ENCODE measurements at regions not wholly inside any gene's neighbourhood (a gene's known extent, or its start where the extent isn't known, plus 50 kb on each side); places are given as distances from the start of the nearest gene placed in this dataset.

DNA sequence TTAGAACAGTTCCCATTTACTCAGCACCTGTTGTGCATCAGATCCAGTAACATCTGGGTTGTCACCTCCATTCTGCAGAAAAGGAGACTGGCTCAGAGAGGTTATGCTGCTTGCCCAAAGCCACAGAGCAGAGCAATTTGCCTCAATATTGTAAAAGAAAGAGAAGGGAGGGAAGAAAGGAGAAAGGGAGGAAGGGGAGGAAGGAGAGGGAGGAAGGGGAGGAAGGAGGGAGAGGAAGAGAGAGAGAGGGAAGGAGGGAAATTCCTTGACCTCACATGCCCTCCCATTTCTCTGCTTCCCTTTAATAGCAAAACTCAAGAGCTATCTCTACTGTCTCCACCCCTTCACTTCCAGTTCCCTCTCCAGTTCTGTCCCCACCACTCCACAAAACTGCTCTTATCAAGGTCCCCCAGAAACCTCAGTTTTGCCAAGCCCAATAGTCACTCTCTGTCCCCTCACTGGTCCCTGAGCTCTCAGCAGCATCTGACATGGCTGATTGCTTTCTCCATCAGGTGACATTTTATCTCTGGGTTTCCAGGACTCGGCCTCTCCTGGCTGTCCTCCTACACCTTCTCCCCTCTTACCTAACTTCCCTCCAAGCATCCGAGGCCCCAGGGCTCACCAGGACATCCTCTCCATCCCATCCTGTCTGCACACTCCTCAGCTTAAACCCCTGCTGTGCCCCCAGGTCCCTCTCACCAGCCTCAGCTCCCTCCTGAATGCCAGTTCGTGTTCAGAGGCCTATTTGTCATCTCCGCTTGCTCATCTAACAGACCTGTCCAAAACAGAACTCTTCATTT, 104.7 kb upstream of the LINGO1 start:
- Mint-ChIP-seq H3K4me1 (no peaks in the 10 kb centered on the region), H3K27ac (no peak overlapping the region), H3K9me3 (no peaks in the 10 kb centered on the region), H3K4me3 (no peak overlapping the region), H3K27me3 (peaks cover 12% of the 10 kb centered on the region), H3K36me3 (ENCODE audit: low read depth) (no peaks in the 10 kb centered on the region)
- DNase-seq, result no peak
- ChIA-PET POLR2A (no interaction called here), CTCF (no interaction called here)

DNA sequence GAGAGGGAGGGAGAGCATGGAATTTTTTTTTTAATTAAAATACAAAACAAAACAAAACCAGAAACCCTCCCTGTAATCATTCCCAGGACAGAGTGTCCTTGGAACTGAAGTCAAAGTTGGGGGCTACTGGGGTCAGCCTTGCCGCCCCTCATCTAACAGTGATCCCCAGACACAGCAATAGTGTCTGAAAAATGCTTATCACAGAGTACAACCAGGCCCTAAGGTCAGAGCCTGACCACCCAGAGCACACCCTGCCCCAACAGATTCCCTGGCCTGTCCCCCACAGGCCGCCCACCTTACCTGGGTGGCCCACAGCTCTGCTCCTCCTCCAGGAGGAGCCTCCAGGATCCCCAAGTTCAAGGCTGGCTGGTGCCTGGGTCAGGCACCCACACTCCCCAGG, 101.6 kb upstream of the LINGO1 start:
- ChIA-PET CTCF (no interaction called here), POLR2A (no interaction called here)
- Mint-ChIP-seq H3K4me3 (no peak overlapping the region), H3K27me3 (peaks cover 9% of the 10 kb centered on the region), H3K27ac (no peak overlapping the region), H3K36me3 (ENCODE audit: low read depth) (no peaks in the 10 kb centered on the region), H3K9me3 (no peaks in the 10 kb centered on the region), H3K4me1 (no peaks in the 10 kb centered on the region)
- no peak for DNase-seq

DNA sequence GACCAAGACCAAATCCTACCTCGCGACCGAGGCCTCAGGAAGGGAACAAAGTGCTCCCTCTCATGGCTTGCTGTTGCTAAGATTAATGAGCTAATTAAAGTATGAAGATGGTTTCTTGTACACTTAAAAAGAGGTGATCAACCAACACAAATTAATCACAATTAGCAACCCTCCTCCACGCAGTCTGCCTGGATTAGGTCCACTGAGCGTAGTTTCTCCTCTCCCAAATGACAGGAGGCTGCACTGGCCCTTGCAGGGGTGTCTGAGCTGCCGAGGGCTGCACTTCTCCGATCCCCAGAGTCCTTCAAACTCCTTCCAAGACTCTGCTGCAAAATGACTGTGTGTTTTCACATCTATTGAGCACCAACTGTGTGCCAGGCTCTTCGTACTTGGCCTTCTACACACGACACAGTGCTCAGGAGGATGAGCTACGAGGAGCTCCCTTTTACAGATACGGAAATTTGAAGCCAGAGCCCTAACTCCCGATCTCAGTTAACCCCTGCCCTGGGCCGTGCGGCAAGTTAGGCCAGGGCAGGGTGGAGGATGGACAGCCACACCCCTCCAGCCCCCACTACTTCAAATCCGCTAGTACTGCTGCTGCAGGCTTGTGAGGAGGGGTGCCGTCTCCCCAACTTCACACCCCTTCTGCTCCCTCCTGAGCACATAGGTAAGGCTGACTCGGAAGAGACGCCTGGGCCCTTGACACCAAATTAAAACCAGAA, 101.0 kb upstream of the LINGO1 start:
- POLR2A ChIA-PET, result no interaction called here
- Mint-ChIP-seq H3K27ac (no peak overlapping the region), H3K4me3 (no peak overlapping the region), H3K36me3 (ENCODE audit: low read depth) (no peaks in the 10 kb centered on the region), H3K4me1 (no peaks in the 10 kb centered on the region), H3K9me3 (no peaks in the 10 kb centered on the region), H3K27me3 (peaks cover 9% of the 10 kb centered on the region)
- no peak for DNase-seq
- CTCF ChIA-PET, result no interaction called here

DNA sequence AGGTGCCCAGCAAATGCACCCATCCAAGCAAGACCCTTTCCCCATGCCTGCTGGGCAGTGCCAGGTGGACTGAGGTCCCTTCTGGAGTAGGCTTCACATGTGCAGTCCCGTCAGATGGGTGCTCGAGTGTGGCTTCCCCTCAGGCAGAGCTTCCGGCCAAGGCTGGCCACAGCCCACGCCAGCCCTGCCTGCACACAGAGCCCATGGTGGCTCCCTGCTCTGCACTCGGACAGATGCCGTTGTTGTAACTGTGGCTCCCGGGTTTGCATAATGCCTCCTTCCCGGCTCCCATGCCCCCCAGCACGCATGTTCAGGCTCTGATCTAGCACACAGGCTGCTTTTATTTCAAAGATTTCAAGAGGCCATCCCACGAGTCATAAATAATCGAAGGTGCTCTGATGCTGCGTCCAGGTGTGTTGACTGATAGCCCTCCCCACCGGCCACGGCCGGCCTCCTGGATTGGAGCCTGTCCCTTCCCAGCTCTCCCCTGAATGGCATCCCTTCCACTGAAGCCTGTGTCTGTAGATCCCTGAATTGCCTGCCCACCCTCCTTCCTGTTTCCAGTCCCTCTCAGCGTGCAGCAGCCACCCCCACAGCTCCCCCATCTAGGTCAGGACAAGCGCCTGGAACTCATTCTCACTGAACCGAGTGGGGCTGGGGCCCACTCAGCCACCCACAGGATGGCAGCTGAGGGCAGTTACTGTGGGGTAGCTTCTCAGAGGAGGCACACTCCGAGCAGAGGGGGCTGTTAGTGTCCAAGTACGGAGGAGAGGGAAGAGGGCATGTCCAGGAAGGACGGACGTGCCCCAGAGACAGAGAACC, 100.0 kb upstream of the LINGO1 start:
- peaks cover 1% of the 10 kb centered on the region for H3K27me3 Mint-ChIP-seq
- ChIA-PET POLR2A (no interaction called here), CTCF (no interaction called here)
- no peak overlapping the region for H3K27ac Mint-ChIP-seq
- no peaks in the 10 kb centered on the region for H3K4me1 Mint-ChIP-seq
- no peak overlapping the region for H3K4me3 Mint-ChIP-seq
- DNase-seq, result no peak
- H3K9me3 Mint-ChIP-seq, result no peaks in the 10 kb centered on the region
- H3K36me3 Mint-ChIP-seq (ENCODE audit: low read depth), result no peaks in the 10 kb centered on the region

DNA sequence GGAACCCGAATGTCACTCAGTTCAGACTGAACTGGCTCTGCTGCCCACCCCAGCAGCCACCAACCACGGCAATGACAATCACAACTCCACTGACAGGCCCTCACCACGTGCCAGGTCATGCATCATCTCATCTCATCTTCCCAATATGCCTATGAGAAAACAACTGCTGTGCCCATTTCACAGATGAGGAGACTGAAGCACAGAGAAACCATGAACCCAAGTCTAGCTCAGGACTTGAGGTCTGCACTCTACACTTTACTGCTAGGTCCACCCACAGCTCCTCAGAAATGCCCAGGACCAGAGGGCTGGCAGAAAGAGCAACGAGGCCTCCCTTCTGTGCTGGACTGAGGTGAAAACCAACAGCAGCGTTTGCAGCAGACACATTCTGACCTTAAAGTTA, 99.2 kb upstream of the LINGO1 start:
- H3K9me3 Mint-ChIP-seq, result no peaks in the 10 kb centered on the region
- ChIA-PET CTCF (no interaction called here), POLR2A (no interaction called here)
- H3K4me3 Mint-ChIP-seq, result no peak overlapping the region
- no peaks in the 10 kb centered on the region for H3K4me1 Mint-ChIP-seq
- H3K27me3 Mint-ChIP-seq, result no peaks in the 10 kb centered on the region
- H3K27ac Mint-ChIP-seq, result no peak overlapping the region
- no peak for DNase-seq
- H3K36me3 Mint-ChIP-seq (ENCODE audit: low read depth), result no peaks in the 10 kb centered on the region

DNA sequence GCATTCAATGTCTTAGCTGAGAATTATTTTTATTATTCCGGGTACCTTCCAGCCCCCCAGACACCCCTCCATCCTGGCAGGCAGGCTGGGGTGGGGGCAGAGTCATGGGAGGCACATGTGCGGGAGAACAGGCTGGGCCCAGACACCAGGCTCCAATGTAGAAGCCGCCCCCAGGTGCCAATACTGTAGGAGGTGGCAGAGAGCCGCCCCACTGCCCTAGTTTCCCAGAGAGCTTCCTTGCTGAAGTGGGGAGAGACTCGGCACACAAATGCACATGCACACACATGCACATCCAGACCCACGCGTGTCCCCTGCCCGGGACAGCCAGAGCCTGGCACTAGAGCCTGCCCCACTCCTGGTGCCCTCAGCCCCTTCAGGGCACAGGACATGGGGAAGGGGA, 98.4 kb upstream of the LINGO1 start:
- Mint-ChIP-seq H3K27me3 (no peaks in the 10 kb centered on the region), H3K36me3 (ENCODE audit: low read depth) (no peaks in the 10 kb centered on the region), H3K27ac (no peak overlapping the region), H3K9me3 (no peaks in the 10 kb centered on the region), H3K4me3 (no peak overlapping the region), H3K4me1 (no peaks in the 10 kb centered on the region)
- CTCF ChIA-PET, result interaction anchor here (0.9 kb wide), 1 partner anchor 612 kb away, joined by 3 read pairs; no protein-coding TSS in a partner anchor
- DNase-seq, result no peak
- POLR2A ChIA-PET, result no interaction called here

DNA sequence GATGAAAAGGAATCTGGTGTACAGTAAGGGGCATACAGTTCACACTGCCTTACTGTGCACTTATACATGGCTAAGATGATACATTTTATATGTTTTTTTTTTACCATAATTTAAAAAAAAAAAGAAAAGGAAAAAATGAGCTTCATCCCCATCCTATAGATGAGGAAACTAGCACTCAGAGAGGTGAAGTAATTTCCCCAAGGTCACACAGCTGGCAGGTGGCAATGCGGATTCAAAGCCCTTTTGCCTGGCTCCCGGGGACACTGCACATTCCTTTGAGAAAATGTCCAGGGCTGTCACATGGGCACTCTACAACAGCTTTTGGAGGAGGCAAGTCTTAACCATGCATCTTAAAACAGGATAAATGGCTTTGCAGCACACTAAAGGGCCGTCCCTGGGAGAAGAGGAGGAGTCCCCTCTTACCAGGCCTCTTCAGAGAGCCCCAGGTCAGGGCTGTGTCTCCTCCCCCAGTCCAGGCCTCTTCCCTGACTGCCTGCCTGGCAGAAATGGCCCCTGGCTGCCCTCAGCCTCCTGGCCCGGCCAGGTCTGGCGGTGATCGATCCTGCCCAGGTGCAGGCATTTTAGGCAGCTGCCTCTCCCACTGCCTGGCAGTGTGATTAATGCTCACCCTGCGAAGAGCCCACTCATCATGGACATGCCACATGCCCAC, 95.1 kb upstream of the LINGO1 start:
- H3K36me3 Mint-ChIP-seq (ENCODE audit: low read depth), result no peaks in the 10 kb centered on the region
- no peaks in the 10 kb centered on the region for H3K4me1 Mint-ChIP-seq
- no peak overlapping the region for H3K4me3 Mint-ChIP-seq
- no peaks in the 10 kb centered on the region for H3K9me3 Mint-ChIP-seq
- H3K27ac Mint-ChIP-seq, result no peak overlapping the region
- POLR2A ChIA-PET, result no interaction called here
- no peak for DNase-seq
- CTCF ChIA-PET, result no interaction called here
- H3K27me3 Mint-ChIP-seq, result no peaks in the 10 kb centered on the region

DNA sequence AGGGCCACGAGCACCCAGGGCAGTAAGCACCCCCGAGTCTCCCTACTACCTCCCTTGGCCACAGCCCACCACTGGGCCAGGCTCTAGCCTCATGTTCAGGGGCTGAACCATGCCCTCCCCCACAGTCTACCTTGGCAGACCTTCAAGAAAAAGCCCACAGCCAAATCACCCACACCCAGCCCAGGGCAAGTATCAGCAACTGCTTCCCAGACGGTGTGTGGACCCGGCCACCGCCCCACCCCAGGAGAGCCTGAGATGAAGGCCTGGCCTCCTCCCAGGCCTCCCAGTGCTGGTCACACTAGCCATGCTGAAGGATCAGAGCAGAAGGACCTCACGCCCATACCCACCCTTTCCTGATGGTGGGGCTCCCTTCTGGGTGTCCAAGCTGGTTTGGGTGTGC, 92.0 kb upstream of the LINGO1 start:
- Mint-ChIP-seq H3K36me3 (ENCODE audit: low read depth) (no peaks in the 10 kb centered on the region), H3K27ac (no peak overlapping the region), H3K4me3 (no peak overlapping the region), H3K9me3 (no peaks in the 10 kb centered on the region), H3K4me1 (no peaks in the 10 kb centered on the region), H3K27me3 (no peaks in the 10 kb centered on the region)
- CTCF ChIA-PET, result interaction anchor here (0.5 kb wide), 1 partner anchor 1390 kb away, joined by 3 read pairs; no protein-coding TSS in a partner anchor
- DNase-seq, result no peak
- POLR2A ChIA-PET, result no interaction called here

DNA sequence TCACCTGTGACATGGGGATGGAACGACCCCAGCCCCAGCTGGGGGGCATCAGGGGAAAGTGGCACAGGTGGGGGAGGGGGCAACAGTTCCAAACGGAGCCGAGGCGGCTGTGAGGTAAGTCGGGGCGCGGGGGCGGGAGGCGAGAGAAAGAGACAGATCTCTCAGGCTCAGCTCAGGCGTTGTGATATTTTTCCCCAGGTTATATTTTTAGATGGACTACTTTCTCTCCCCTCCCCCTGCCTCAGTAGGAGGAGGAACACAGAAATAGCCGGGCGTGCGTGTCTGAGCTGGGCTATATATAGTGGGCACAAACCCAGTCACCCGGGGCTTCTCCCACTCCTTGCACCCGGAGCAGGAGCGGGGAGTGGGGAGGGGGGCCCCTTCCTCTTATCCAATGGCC, 91.0 kb upstream of the LINGO1 start:
- H3K9me3 Mint-ChIP-seq, result no peaks in the 10 kb centered on the region
- DNase-seq, result no peak
- ChIA-PET POLR2A (no interaction called here), CTCF (interaction anchor here (0.7 kb wide), 1 partner anchor 21 kb away, joined by 3 read pairs; no protein-coding TSS in a partner anchor)
- H3K27ac Mint-ChIP-seq, result no peak overlapping the region
- H3K27me3 Mint-ChIP-seq, result no peaks in the 10 kb centered on the region
- H3K4me1 Mint-ChIP-seq, result no peaks in the 10 kb centered on the region
- H3K4me3 Mint-ChIP-seq, result no peak overlapping the region
- no peaks in the 10 kb centered on the region for H3K36me3 Mint-ChIP-seq (ENCODE audit: low read depth)

DNA sequence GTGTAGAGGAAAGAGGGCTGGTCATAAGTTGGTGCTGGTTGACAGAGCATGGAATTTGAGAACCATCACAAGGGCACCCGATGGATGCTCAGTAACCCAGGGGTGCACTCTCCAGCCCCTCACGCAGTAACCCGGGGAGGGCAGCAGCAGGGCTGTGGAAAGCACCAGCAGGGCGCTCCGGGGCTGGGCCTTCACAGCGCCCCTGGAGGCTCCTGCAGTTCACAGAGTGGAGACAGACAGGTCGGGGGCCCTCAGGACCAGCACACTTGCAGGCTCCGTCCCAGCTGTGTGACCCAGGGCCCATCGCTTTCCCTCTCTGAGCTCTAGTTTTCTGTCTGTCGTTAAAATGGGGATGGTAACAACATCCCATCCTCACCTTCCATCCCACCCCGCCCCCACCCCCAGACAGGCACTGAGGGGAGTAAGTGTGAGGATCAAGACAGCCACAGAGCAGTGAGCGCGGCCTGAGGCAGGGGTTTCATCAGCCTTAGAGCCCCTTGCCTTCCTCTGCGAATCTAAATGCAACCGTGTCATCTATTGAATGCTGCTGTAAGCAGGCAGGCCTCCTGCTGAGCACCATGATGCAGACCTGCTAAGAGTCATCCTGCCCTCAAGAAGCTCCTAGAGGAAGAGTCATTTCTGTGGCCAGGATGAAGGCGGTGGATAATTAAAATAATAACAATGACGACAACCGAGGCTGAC, 90.2 kb upstream of the LINGO1 start:
- Mint-ChIP-seq H3K27ac (no peak overlapping the region), H3K4me1 (no peaks in the 10 kb centered on the region), H3K4me3 (no peak overlapping the region), H3K27me3 (no peaks in the 10 kb centered on the region), H3K36me3 (ENCODE audit: low read depth) (no peaks in the 10 kb centered on the region), H3K9me3 (no peaks in the 10 kb centered on the region)
- ChIA-PET POLR2A (no interaction called here), CTCF (interaction anchor here (0.5 kb wide), 1 partner anchor 31 kb away, joined by 5 read pairs; no protein-coding TSS in a partner anchor)
- DNase-seq, result no peak

DNA sequence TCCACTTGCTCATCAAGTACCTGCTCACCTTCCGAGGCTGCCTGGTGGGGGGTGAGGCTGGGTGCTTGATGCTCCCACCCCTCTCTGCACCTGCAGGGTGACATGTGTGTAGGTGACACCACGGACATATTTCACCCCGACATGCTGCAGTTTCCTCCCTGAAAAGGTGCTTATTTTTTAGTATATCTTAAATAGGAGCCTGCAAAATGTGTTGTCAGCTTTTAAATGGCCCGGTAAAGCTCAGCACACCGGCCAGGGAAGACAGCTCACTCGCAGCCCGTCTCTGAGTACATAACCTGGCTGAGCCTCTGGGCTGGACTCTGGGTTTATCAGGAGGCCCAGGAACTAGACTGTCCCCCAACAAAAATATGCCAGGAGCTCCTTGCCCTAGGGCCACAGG, 89.3 kb upstream of the LINGO1 start:
- DNase-seq, result no peak
- Mint-ChIP-seq H3K36me3 (ENCODE audit: low read depth) (no peaks in the 10 kb centered on the region), H3K4me3 (no peak overlapping the region), H3K27ac (no peak overlapping the region), H3K4me1 (no peaks in the 10 kb centered on the region), H3K27me3 (no peaks in the 10 kb centered on the region), H3K9me3 (no peaks in the 10 kb centered on the region)
- ChIA-PET POLR2A (no interaction called here), CTCF (no interaction called here)

DNA sequence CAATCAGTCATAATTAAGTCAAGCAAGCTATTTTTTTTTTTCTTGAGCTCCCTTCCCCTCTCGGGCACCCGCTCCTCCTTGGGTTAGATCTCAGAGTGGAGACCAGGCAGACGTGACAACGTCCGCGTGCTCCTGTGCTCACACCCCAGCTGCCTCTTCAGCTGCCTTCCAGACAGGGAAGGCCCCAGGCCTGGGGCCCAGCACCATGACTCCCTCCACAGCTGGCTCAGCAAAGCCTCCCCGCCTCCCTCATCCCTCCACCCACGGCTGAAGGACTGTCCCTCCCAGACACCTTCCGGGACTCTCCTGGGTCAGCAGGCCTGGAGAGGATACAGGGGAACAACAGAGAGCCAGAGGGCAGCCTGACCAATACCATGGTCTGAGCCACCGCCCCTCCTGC, 87.9 kb upstream of the LINGO1 start:
- no peaks in the 10 kb centered on the region for H3K4me1 Mint-ChIP-seq
- no peak overlapping the region for H3K4me3 Mint-ChIP-seq
- ChIA-PET CTCF (no interaction called here), POLR2A (no interaction called here)
- no peak for DNase-seq
- H3K27me3 Mint-ChIP-seq, result peaks cover 5% of the 10 kb centered on the region
- no peaks in the 10 kb centered on the region for H3K36me3 Mint-ChIP-seq (ENCODE audit: low read depth)
- no peaks in the 10 kb centered on the region for H3K9me3 Mint-ChIP-seq
- H3K27ac Mint-ChIP-seq, result no peak overlapping the region

Data from activated CD4-positive, alpha-beta T cell treated with anti-CD3 and anti-CD28 coated beads, Interleukin-2, amount 10 ng/mL, durations not matched to agents 7 days and 5 days (primary cell).